NOMO-1 treated with dmso at 0.1 percent for 144 hours (cell line): ENCODE measurements at regions not wholly inside any gene's neighbourhood (a gene's known extent, or its start where the extent isn't known, plus 50 kb on each side); places are given as distances from the start of the nearest gene placed in this dataset.

Source experiments
- DNase-seq: peaks from one replicate; lab custom pipeline; 2025; ENCODE audit not compliant: unreplicated experiment; lab: John Stamatoyannopoulos, UW

DNA sequence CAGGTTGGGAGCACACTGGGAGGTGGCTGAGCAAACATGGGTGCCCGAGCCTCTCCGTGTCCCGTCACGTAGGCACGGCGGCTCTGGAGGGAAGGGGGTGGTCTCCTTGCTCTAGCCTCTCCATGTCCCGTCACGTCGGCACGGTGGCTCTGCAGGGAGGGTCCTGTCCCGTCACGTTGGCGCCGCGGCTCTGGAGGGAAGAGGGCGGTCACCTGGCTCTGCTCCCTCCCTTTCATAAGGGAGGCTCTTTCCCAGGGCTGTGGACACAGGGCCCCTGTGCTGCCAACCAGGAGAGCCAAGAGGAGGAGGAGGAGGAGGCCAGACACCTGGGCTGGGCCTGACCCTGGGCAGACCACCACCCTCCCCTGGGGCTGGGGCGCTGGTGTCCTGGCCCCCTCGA is 1173.7 kb downstream of the BRD1 start:
- no peak for DNase-seq

DNA sequence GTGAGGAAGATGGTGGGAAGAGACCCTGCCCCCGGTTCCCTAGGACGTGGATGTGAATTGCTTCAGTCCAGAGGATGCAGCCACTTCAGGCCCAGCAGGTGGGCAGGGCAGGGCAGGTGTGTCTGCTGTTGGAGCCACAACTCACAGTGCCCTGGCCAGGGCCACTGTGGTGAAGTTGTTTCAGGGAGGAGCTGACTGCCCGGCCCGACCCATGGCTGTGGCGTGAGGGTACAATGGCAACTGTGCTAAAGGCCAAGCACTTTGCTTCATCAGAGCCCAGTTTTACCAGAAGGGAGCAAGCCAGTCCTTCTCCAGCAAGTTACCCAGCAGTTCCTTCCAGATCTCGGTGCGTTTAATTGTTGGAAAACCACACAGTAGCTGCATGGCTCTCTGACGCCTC is 1174.4 kb downstream of the BRD1 start:
- DNase-seq, result no peak

DNA sequence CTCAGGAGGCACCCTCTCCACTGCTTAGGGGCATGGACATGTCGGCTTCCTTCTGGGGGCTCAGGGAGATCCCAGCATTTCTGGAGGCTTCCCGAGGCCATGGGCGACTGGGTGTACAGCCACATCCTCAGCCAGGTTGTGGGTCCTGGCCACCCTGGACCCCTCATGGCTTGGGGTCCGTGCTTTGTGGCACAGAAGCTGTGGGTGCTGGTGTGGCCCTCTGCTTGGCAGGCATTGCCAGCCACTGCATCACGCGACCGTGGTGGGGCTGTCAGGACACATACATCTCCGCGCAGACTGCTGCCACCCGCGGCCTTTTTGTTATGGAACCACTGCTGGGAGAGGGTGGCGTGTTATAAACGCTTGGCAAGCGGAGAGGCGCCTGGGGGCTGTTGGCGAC is 1174.9 kb downstream of the BRD1 start:
- no peak for DNase-seq

DNA sequence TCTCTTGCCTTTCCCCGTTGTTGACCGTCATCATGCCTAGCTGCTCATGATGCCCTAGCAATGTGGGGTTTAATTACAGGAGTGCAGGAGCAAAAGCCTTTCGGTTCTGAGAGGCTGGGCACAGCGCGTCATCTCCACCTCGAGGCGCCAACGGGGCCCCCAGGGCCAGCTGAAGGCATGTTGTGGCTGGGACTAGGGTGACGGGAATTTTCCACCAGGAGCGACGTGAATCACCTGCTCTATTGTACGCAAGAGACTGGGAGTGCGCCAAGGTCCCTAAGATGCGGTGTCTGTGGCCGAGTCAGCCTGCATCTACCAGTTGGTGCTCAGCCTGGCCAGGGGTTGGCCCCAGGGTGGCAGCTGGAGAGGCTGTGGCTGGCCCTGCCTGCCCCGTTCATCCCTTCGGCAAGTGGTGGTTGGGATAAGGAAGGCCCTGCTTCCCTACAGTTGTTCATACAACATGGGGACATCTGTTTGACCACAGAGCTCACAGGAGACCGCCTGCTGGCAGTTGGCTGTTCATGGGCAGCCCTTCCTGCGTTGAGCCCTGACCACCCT is 1175.6 kb downstream of the BRD1 start:
- DNase-seq, result no peak

DNA sequence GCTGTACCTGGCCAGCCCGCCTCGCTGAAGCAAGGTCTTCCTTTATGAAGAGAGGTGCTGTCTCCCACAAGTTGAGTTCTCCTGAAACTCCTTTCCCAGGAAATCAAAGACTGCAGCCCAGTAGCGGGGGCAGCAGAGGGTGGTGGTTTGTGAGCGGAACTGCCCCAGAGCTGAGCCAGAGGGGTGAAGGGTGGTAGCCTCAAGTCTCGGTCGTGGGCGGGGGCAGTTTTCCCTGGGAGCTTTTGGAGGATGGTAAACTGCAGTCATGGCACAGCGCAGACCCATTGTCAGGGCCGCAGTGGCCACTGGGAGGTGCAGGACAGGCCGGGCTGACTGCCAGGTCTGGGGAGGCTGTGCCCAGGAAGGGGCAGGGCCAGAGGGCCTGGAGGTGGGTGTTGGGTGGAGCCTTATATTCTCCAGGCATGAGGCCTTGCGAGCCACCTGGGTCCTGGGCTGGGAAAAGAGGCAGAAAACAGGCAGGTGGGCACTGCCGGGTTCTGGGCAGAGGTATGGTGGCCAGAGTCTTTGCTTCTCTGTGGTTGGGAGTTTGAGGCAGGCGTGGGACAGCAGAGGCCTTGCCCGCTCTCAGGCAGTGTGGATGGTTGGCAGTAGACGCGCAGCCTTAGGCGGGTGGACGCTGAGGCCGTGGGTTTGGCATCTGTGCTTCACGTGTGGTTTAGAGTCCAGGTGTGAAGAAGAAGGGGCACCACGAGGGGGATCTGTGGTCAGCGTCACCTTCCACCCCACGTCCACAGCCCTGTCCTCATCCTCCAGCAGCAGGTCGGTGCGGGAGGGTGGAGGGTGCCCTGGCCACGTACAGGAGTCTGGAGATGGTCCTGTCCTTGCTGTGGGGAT is 1176.4 kb downstream of the BRD1 start:
- no peak for DNase-seq

DNA sequence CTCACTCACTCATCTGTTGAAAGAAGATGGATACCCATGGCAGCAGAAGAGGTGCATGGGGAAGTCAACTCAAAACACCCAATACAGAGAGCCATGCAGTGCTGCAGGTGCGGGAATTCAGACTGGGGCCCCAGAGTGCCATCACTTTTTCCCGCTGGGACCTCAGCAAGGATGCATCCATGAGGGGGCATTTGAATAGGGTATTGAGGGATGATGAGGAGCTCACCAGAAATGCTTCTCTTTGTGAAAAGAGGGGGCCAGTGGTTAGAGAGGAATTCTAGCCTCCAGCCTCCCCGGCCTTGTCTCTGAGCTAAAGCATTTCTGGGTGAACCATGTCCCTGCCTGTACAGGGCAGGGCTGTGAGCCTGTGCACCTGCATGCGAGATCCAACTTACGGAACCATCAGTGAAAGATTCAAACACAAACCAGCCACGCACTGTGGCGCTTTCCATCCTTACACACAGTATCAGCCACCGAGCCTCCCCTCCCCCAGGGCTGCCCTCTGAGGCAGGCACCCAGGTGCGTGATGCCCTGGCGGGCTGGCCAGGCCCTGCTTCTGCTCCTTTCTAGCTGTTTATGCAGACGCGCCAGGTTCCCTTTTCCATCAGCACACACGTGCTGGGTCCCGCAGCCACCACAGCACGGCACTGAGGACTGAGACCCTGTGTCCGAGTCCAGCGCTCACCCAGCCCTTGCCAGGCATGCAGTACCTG is 1177.2 kb downstream of the BRD1 start:
- no peak for DNase-seq

DNA sequence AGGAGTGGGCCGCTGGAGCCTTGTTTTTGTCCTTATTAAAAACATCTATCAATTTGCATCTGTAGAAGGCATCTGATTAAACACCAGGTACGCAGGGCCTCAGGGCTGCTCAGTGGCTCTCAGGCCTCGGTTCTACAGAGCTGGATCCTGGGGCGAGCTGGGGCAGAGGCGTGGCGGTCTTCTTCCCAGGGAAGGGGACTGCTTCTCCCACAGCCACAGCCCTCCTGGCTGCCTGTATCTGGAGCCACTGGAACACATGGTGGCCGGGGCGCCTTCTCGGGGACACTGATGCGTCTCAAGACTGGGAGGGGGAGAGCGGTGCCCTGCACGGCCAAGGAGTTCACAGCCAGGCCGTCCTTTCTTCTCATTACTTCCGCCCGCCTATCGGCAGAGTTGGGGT is 1178.2 kb downstream of the BRD1 start:
- DNase-seq, result no peak

DNA sequence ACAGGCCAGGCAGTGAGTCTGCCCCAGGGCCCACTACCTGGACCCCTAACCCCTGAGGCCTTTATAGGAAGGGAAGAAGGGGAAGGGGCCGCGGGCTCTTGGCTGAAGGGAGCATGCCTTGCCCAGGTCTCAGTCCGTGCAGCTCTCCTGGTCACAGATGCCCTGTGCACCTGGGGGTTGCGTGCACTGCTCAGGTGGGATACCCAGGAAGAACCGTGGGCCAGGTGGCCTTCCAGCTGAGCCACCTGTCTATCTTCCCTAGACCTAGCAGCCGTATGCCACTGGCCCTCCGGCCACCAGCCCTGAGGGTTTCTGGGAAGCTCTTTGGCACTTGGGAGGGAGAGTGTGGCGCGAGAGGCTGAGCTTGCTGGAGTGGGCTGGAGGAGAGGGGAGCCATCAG is 1178.6 kb downstream of the BRD1 start:
- no peak for DNase-seq

DNA sequence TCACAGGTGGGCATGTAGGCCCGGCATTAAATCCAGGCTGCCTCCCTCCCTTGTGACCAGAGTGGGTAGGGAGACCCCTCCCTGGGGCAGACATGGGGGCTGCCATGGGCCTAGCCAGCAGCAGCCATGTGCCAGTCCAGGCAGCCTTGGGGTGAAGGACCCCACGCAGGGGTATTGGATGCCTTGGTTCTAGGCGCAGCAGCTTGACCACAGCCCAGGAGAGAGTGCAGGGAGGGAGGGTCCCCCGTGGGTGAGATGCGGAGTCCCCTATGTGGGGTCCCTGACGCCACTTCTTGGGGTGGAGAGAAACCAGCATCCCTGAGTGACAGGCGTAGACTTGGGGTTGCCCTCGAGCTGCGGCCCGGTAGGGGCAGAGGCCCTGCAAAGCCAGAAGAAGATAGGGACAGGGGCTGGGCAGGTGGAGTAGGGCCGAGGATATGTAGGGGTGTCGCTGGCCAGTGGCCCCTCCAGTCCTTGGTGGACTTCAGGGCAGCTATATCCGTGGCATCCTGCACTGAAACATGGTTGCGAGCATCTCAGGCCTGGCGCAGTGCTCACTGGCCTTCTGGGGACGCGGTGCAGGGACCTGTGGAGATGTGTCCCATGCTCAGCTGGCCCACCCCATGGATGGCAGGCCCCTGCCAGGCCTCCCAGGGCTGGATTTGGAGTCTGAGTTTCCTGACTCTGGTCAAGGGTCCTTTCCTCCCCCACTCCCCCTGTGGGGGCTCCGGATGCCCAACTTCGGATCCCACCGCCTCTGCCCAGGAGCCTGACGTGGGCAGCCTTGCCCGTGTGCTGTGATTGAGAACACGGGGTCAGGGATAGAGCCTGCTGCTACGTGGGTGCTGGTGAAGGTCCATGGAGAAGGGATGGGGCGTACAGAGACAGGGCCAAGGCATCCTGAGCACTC is 1179.8 kb downstream of the BRD1 start:
- no peak for DNase-seq

DNA sequence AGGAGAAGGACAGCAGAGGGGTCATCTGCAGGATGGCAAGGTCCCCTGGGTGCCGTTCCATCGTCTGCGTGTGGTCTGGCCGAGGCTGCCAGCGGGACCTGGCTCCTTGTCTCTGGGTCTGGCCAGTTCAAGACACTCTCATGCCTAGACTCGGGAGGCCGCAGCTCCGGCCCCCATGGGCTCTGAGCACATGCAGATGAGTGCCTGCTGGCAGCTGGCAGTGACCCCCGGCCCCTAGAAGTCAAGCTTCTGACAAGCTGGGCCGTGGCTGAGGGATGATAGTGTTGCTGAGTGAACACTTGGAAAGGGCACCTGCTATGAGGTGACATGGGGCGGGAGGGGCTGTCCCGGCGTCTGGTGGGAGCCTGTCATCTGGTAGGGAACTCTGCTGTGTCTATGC is 1180.6 kb downstream of the BRD1 start:
- no peak for DNase-seq

DNA sequence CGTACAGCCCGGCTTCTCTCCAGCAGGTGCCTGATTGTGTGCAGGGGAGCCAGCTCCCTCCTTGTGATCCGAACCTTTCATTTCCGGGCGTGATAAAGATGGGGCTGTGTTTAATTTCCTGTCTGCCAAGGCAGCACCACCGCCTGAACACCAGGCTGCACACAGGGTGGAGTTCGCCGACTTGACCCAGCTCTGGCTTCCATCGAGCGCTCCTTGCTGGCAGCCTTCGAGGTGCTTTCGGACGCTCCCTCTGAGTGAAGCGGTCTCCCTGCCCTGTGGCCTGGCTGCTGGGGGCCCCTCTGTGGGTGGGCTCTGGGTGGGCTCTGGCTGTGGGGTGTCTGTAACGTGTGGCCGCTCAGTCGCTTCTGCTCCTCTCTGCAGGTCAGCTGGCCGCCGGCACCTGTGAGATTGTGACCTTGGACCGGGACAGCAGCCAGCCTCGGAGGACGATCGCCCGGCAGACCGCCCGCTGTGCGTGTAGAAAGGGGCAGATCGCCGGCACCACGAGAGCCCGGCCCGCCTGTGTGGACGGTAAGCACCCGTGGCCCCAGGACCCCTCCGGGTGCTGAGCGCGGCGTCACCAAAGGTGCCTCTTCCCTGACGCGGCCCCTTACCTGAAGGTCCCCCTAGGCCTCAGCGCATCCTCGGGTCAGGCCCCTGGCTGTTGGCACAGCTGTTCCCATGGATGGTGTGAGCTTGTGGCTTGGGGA is 1181.3 kb downstream of the BRD1 start:
- DNase-seq, result no peak

DNA sequence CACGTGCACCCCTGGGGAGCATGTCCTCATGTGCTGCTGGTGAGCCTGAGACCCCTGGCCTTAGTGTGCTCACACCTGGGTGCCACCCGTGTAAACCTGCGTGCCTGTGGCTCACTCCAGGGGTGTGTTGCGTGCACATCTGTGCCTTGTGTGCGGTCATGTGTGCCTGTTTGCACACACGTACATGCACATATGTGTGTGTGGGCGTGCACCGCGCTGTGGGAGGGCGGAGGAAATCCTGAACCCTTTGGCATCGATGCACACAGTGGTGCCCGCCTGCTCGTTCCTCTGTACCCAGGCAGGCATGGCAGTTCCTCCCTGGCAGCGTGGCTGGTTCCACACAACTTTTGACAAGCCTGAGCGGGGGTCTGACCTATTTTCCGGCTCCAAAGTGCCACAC is 1181.9 kb downstream of the BRD1 start:
- DNase-seq, result no peak

DNA sequence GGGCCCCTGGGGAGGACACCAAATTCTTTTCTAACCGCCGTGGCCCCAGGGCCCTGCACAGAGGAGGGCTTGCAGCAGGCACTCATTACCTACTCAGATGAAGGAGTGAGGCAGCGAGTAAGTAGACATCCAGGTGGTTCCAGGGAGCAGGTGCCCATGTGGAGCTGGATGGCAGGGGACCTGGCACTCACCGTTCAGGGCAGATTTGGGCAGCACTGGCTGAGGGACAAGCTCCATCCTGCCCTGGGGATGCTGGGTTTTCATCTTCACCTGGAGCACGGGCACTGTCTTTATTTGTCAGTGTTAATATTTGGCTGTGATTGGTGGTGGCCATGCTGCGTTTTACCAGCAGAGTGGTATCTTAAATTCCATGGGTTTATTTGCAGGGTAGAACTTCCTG is 1182.7 kb downstream of the BRD1 start:
- DNase-seq, result no peak

DNA sequence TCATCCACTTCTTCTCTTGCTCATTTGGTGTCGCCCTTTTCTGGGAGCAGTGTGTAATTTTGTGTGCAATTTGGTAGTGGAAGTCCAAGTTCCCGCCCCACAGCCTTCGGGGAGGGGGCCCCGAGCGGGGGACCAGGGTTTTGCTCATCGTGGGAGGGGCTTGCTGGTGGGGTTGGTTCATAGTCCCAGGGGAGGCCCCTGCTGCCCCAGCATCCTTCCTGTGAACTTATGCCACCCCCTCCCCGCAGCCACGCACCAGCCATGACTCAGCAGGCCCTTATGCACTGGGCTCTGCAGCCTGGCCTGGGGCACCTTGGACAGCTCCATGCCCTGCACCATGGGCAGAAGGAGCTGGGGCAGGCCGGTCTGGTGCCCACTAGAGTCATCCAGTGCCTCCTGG is 1183.6 kb downstream of the BRD1 start:
- no peak for DNase-seq

DNA sequence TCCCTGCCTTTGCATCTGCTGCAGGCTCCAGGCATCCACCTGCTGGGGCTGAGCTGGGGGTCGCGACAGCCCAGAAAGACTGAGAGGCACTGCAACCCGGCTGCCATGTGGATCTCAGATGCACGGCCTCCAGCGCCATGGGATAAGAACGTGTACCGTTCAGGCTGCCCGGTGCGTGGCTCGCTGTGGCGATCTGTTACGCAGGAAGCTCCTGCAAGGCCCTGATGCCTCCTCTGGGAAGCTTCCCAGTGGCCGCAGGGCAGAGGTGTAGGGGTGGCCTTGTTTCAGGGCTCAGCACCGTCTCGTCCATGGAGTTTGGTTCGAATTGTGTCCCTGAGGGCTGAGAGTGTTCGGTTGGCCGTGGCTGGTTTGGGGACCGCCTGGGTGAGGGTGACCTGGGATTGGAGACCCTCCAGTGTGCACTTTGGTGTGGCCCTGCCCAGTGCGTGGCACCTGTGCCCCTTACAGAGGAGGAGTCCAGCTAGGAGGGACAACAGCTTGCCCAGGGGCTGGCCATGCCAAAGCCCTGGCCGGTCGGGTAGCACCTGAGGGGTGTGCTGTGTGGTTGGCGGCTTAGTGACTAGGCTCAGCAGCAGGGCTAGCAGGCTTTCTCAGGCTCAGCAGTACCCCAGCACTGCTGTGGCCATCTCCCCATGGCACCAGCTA is 1184.5 kb downstream of the BRD1 start:
- no peak for DNase-seq

DNA sequence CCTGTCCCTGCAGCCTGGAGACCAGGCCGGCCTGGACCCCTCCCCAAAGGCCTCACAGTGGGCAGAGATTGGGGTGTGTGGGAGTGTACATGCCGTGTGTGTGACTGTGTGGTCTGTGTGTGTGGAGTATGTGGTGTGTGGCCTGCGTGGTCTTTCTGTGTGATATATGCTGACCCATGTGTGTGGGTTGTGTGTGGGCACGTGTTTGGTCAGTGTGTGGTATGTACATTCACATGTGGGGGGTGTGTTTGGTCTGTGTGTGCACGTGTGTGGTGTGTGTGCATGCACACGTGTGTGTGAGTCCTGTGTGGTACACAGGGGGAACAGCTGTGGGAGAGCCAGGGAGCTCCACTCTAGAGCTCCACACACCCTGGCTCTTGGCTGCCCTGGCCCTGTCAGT is 1185.1 kb downstream of the BRD1 start:
- DNase-seq, result no peak

DNA sequence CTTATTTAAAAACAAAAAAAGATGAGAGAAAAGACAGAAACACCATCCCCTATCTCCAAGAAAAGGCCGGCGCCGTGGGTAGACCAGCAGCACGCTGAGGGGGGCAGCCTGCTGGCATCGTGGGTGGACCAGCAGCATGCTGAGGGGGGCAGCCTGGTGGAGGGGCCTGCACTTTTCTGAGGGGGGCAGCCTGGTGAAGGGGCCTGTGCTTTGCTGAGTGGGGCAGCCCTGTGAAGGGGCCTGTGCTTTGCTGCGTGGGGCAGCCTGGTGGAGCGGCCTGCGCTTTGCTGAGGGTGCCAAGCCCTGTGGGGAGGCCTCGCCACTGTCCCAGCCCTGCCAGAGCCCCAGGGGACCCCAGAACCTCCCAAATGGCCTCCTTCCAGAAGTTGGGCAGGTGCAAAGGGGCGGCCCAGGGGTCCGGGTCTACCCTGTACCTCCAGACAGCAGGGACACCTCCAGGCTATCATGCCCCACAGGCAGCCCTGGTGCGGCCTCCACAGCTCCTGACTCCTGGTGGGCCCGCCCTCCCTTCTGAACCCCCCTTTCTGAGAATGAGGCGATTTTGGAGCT is 1185.7 kb downstream of the BRD1 start:
- DNase-seq, result no peak

DNA sequence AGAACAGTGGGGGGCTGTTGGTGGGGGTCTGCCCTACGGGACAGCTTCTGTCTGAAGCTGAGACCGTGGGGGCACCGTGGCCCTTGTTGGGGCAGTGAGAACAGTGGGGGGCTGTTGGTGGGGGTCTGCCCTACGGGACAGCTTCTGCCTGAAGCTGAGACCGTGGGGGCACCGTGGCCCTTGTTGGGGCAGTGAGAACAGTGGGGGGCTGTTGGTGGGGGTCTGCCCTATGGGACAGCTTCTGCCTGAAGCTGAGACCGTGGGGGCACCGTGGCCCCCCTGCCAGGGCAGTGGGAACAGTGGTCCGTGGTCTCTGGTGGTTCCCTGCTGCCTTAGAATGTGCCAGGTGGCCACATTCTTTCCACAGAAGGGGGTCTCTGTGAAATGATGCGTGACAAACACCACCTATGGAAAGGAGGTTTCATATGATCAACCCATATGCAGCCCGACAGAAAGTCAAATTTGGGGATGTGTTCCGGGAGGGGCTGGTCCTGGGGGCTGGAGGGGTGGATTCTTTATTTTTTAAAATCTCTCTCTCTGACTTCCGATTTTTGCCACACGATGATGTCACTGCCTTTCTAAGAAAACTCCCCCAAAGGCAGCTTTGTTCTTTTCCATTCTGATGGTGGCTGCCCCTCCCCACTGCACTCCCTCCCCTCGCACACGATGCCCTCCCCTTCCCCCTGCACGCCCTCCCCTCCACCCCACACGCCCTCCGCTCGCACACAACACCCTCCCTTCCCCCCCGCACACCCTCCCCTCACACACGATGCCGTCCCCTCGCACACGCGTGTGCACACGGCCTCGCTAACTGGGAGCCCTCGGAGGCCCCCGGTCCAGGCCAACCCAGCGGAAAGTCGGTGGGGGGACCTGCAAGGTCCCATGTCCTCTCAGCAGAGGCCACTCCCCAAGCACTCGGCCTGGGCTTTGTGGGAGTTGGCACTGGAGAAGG is 1186.5 kb downstream of the BRD1 start:
- no peak for DNase-seq
